Astrocyte of the cerebellum (primary cell): ENCODE measurements at regions not wholly inside any gene's neighbourhood (a gene's known extent, or its start where the extent isn't known, plus 50 kb on each side); places are given as distances from the start of the nearest gene placed in this dataset.

Experiments used
- DNase-seq: peaks from one replicate; pipeline ENCODE4 v3.0.0-alpha.2; 2011; ENCODE audit warnings: low read depth
- H3K4me3 ChIP-seq: 2 replicates; pipeline ENCODE4 v1.5.1; 2011; ENCODE audit warnings: mild to moderate bottlenecking, low read depth, low read length, moderate library complexity
- in situ Hi-C: cut with HindIII; loops from 2 replicates; pipeline ENCODE4 v1.10.0; 2017; ENCODE audit warnings: low sequenced_read_pairs
- TF ChIP-seq, protein P1 (sequence below): IDR thresholded peaks from 2 replicates; pipeline ENCODE4 v1.5.1; 2012; ENCODE audit warnings: low read length, low read depth, moderate library complexity, mild to moderate bottlenecking; ENCODE audit errors: missing control alignments

GRCh38 chr1:36664571-36665287 lies 182.0 kb upstream of the CSF3R start:
- TF ChIP-seq, protein P1, sequence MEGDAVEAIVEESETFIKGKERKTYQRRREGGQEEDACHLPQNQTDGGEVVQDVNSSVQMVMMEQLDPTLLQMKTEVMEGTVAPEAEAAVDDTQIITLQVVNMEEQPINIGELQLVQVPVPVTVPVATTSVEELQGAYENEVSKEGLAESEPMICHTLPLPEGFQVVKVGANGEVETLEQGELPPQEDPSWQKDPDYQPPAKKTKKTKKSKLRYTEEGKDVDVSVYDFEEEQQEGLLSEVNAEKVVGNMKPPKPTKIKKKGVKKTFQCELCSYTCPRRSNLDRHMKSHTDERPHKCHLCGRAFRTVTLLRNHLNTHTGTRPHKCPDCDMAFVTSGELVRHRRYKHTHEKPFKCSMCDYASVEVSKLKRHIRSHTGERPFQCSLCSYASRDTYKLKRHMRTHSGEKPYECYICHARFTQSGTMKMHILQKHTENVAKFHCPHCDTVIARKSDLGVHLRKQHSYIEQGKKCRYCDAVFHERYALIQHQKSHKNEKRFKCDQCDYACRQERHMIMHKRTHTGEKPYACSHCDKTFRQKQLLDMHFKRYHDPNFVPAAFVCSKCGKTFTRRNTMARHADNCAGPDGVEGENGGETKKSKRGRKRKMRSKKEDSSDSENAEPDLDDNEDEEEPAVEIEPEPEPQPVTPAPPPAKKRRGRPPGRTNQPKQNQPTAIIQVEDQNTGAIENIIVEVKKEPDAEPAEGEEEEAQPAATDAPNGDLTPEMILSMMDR: no peak
- in situ Hi-C loops: no loop called here
- DNase-seq: no peak
- H3K4me3 ChIP-seq: no peak overlapping the region

GRCh38 chr1:36663772-36664430 lies 181.2 kb upstream of the CSF3R start:
- H3K4me3 ChIP-seq: no peak overlapping the region
- TF ChIP-seq, protein P1: no peak
- in situ Hi-C loops: no loop called here
- no peak for DNase-seq

GRCh38 chr1:36658838-36659237 lies 176.1 kb upstream of the CSF3R start:
- TF ChIP-seq, protein P1: no peak
- in situ Hi-C loops: no loop called here
- no peak for DNase-seq
- no peak overlapping the region for H3K4me3 ChIP-seq

DNA sequence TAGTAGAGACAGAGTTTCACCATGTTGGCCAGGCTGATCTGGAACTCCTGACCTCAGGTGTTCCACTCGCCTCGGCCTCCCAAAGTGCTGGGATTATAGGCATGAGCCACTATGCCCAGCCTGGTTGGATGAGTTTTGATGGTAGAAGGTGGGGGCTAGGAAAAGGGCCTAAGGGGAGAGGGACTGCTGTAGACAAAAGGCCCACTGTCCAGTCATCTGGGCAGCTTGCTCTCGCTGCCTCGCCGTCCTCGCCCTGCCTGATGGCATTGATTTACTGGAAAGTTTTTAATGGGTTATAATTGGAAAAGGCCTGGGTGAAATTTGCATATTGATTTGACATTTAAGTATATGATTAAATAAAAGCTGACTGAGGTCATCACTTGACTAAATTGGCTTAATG lies 175.1 kb upstream of the CSF3R start:
- TF ChIP-seq, protein P1: no peak
- DNase-seq: no peak
- in situ Hi-C loops: no loop called here
- no peak overlapping the region for H3K4me3 ChIP-seq

DNA sequence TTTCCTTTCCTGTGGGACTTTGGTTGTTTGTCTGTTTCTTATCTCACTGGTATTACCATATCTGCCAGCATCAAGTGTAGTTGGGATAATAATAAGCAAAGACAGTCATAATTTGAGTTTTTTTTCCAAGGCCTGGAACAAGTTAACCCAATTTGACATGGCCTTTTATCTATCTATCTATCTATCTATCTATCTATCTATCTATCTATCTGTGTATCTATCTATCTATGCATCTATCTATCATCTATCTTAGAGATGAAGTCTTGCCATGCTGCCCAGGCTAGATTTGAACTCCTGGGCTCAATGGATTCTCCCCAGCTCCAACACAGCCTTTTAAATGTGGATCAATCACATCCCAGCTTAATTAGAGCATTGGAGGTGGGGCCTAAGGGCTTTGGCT lies 174.1 kb upstream of the CSF3R start:
- in situ Hi-C loops: no loop called here
- DNase-seq: no peak
- H3K4me3 ChIP-seq: no peak overlapping the region
- TF ChIP-seq, protein P1: no peak

GRCh38 chr1:36656271-36656670 lies 173.6 kb upstream of the CSF3R start:
- DNase-seq: no peak
- H3K4me3 ChIP-seq: no peak overlapping the region
- TF ChIP-seq, protein P1: no peak
- in situ Hi-C loops: no loop called here
